GM18517 (cell line): ENCODE measurements at regions not wholly inside any gene's neighbourhood (a gene's known extent, or its start where the extent isn't known, plus 50 kb on each side); places are given as distances from the start of the nearest gene placed in this dataset.

Experiments
- ATAC-seq: cut with Tn5 transposase; IDR thresholded peaks from one replicate; pipeline ENCODE4 v1.9.1; 2021; ENCODE audit warnings: mild to moderate bottlenecking, moderate library complexity; ENCODE audit not compliant: unreplicated experiment

DNA sequence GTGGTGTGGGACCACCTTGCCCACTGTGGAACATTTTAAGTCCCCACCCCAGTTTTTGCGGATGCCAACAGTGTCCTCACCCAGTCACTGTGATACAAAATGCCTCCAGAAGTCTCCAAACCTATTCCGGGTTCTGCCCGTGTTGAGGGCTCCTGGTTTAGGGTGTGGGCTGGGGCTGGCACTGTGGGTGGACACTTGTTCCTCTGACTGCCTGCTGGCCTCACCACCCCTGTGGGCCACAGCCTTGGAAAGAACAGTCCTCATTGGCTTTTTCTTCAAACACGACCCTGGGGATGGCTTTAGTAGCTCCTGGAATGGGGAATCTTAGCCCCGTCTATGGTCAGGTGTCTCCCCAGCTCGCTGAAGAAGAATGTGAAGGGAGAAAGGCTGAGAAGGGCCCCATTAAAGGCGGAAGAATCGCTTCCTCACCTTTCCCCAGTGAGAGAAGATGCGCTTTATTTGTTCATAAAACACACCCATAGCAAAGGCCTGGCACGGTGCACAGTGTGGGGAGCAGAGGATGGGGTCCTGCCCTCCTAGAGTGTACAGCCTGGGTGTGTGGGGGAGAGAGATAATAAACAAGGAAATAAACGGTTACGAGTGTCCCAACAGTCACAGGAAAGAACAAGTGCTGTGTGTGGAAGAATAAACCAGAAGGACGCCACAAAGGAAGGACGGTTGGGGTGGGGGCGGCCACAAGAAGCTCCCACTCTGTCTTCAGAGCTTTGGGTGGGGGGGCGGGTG lies 56.3 kb upstream of the SLC22A11 start:
- ATAC-seq, result no peak

GRCh38 chr11:64500176-64501013 lies 55.3 kb upstream of the SLC22A11 start:
- no peak for ATAC-seq

DNA sequence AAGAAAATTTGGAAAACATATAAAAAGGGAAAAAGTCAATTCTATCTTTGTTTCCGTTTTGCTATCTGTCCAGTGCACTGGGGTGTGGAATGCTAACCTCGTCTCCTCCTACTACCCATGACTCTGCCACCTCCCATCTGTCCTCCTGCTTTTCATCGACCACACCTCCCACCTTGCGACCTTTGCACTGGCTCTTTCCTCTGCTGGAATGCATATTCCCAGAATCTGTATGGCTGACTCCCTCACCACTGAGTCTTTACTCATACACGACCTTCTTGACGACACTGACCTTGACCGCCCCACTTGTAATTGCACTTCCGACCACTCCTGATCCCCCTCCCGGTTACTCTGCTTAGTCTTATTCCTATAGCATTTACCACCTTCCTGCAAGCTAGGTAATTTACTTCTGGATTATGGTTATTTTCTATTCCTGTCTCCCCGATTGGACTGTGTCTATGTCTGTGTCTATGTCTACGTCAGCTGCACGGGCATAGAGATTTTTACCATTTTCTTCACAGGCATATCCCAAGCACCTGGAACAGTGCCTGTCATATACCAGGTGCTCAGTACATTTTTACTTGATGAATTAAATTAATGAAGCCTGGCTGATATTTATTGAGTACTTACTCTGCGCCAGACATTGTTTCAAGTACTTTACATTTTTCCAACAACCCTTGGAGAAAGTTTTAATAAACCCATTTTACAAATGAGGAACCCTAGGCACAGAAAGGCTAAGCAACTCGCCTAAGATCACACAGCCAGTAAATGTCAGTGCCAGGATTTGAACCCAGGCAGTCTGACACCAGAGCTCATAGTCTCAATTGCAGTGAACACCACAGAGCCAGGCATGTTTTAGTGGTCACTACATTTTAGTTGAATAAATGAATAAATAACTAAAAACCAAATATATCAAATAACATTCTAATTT lies 54.0 kb upstream of the SLC22A11 start:
- ATAC-seq, result no peak

DNA sequence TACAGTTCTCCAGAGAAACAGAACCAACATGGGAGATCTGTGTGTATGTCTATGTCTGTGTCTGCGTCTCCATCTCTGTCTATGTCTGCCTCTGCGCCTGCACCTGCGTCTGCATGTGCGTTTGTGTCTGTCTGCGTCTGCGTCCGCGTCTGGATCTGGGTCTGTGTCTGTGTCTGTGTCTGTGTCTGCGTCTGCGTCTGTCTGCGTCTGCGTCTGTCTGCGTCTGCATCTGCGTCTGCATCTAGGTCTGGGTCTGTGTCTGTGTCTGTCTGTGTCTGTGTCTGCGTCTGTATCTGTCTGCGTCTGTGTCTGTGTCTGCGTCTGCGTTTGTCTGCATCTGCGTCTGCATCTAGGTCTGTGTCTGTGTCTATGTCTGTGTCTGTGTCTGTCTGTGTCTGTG lies 53.1 kb upstream of the SLC22A11 start:
- ATAC-seq, result no peak

DNA sequence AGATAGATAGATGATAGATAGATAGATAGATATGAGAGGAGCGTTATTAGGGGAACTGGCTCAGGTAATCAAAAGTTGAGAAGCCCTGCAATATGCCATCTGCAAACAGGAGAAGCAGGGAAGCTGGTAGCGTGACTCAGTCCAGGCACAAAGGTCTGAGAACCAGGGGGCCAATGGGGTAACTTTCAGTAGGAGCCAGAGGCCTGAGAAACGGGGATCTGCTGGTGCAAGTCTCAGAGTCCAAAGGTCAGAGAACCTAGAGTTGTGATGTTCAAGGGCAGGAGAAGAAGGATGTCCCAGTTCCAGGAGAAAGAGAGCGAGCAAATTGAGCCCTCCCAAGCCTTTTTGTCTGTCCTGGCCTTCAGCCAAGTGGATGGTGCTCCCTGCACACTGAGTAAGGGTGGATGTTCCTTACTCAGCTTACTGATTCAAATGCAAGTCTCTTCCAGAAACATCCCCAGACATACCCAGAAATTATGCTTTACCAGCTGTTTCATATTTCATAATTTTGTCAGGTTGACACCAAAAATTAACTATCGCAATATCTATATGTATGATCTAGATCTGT lies 52.5 kb upstream of the SLC22A11 start:
- ATAC-seq, result no peak

- no peak for ATAC-seq
Measured at GRCh38 chr11:64504999-64505398, 50.7 kb upstream of the SLC22A11 start.
